GM12892 (cell line): ENCODE measurements at regions not wholly inside any gene's neighbourhood (a gene's known extent, or its start where the extent isn't known, plus 50 kb on each side); places are given as distances from the start of the nearest gene placed in this dataset.

Experiments
- DNase-seq: peaks from one replicate; pipeline ENCODE4 v3.0.0; 2011; ENCODE audit not compliant: insufficient read length
- FAIRE-seq: peaks from 2 replicates; lab custom pipeline; 2011; peaks lifted over from hg19 to GRCh38; lab: Jason Lieb, UNC
- POLR2A ChIP-seq: IDR thresholded peaks from 2 replicates; pipeline ENCODE4 v1.6.1; 2011; ENCODE audit warnings: low read depth, low read length, control low read depth
- POLR2AphosphoS5 ChIP-seq: IDR thresholded peaks from 2 replicates; pipeline ENCODE4 v1.6.1; 2011; ENCODE audit warnings: low read depth, low read length, control low read depth
- TAF1 ChIP-seq: IDR thresholded peaks from 2 replicates; pipeline ENCODE4 v1.6.1; 2011; ENCODE audit warnings: low read depth, mild to moderate bottlenecking, control low read depth, low read length, borderline replicate concordance

GRCh38 chr7:69002416-69002815, 595.9 kb upstream of the AUTS2 start:
- TF ChIP-seq TAF1 (no peak), POLR2AphosphoS5 (no peak), POLR2A (no peak)
- DNase-seq (no peak), FAIRE-seq (no peak)

DNA sequence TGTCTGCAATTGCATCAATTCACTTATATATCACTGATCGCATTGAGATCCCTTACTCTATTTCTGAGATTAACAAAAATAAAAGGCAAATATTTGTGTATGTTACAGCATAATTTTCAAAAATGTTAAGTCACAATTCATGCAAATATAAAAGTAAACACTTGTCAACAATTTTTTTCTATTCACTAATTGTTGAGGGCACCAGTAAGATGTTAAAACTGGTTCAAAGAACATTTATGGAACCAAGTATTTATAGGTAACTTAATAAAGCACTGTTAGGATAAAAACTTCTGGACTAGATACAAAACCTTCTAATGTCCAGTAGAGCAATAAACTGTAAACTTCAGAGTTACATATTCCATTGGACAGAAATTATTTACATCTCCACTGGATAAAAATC, 586.1 kb upstream of the AUTS2 start:
- FAIRE-seq (no peak), DNase-seq (no peak)
- TF ChIP-seq POLR2A, result no peak
- no peak for TF ChIP-seq TAF1
- no peak for TF ChIP-seq POLR2AphosphoS5

DNA sequence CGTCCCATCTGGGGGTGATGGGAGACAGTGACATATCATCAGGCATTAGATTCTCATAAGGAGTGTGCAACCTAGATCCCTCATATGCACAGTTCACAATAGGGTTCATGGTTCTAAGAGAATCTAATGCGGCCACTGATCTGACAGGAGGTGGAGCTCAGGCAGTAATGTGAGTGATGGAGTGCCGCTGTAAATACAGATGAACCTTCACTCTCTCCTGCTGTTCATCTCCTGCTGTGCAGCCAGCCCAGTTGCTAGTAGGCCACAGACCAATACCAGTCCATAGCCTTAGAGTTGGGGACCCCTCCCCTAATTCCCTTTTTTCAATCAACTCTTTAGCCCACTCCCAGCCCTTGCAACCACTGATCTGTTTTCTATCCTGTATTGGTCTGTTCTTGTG, 581.1 kb upstream of the AUTS2 start:
- DNase-seq (no peak), FAIRE-seq (no peak)
- no peak for TF ChIP-seq TAF1
- TF ChIP-seq POLR2AphosphoS5, result no peak
- TF ChIP-seq POLR2A, result no peak

DNA sequence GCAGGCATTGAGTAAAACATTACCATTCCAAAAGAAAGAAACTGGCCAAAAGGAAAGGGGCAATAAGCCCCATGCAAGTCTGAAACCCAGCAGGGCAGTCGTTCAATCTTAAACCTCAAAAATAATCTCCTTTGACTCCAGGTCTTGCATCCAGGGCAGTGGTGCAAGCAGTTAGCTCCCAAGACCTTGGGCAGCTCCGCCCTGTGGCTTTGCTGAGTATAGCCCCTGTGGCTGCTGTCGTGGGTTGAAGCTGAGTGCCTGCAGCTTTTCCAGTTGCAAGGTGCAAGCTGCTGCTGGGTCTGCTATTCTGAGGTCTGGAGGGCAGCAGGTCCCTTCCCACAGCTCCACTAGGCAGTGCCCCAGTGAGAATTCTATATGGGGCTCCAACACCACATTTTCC, 580.1 kb upstream of the AUTS2 start:
- no peak for TF ChIP-seq TAF1
- no peak for TF ChIP-seq POLR2A
- TF ChIP-seq POLR2AphosphoS5, result no peak
- FAIRE-seq (no peak), DNase-seq (no peak)

DNA sequence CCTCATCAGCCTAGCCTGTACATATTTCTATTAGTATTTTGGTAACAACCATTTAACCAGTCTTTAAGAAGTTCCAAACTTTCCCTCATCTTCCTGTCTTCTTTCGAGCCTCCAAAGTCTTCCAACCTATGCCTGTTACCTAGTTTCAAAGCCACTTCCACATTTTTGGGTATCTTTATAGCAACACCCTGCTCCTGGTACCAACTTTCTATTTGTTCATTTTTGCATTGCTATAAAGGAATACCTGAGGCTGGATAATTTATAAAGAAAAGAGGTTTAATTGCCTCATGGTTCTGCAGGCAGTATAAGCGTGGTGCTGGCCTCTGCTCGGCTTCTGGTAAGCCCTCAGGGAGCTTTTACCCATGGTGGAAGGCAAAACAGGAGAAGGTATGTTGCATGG, 578.8 kb upstream of the AUTS2 start:
- DNase-seq, result no peak
- FAIRE-seq, result no peak
- TF ChIP-seq POLR2A (no peak), TAF1 (no peak), POLR2AphosphoS5 (no peak)

- DNase-seq (no peak), FAIRE-seq (no peak)
- TF ChIP-seq POLR2A (no peak), POLR2AphosphoS5 (no peak), TAF1 (no peak)
These were observed 577.7 kb upstream of the AUTS2 start for GRCh38 chr7:69020536-69020935.

DNA sequence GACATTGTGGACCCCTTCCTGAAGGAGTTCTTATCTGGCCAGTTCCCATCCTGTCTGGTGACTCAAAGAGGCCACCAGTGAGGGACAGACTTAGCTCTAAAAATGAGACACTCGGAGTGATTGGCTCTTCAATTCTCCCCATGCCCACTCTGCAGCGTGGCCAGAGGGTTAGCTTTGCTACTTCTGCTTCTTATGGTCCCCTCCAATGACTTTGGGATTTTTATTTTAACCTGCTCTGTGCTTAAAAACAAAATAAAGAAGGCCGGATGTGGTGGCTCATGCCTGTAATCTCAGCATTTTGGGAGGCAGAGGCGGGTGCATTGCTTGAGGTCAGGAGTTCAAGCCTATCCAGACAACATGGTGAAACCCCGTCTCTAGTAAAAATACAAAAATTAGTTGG, 573.0 kb upstream of the AUTS2 start:
- DNase-seq (no peak), FAIRE-seq (no peak)
- no peak for TF ChIP-seq POLR2AphosphoS5
- TF ChIP-seq POLR2A, result no peak
- TF ChIP-seq TAF1, result no peak

GRCh38 chr7:69032848-69033247, 565.4 kb upstream of the AUTS2 start:
- FAIRE-seq (no peak), DNase-seq (no peak)
- TF ChIP-seq POLR2A (no peak), TAF1 (no peak)

GRCh38 chr7:69035826-69036225, 562.4 kb upstream of the AUTS2 start:
- DNase-seq (no peak), FAIRE-seq (no peak)
- TF ChIP-seq POLR2A (no peak), POLR2AphosphoS5 (no peak), TAF1 (no peak)

DNA sequence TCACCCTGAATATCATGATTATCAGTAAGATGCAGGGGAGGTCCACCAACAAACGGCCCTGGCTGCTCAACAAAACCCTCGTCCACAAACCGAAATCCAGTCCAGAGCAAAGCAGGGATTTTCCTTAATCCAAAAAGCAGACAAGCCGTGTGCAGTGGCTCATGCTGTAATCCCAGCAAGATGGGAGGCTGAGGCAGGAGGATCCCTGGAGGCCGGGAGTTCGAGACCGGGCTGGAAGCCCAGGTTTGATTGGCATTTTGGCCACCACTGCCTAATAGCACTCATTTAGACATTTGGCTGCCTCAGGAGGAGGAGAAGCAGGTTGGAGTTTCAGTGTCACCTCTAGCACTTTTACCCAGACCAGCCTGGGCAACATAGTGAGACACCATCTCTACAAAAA, 562.0 kb upstream of the AUTS2 start:
- no peak for DNase-seq
- no peak for FAIRE-seq
- TF ChIP-seq POLR2AphosphoS5 (no peak), TAF1 (no peak), POLR2A (no peak)

DNA sequence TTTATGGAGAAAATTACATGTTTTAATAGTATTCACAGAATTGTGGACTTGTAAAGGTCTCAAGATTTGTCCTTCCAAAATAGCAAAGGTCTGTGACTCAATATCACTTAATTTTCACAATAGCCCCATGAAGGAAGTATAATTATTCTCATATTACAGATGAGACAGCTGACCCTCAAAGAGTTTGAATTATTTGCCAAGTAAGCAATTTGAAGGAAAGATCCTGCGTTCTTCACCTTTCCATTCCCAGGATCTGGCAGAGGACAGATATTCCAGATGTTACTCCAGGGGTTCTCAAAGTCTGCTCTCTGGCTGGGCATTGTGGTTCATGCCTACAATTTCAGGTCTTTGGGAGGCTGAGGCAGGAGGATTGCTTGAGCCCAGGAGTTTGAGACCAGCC, 559.4 kb upstream of the AUTS2 start:
- FAIRE-seq (no peak), DNase-seq (no peak)
- TF ChIP-seq POLR2A (no peak), POLR2AphosphoS5 (no peak), TAF1 (no peak)

DNA sequence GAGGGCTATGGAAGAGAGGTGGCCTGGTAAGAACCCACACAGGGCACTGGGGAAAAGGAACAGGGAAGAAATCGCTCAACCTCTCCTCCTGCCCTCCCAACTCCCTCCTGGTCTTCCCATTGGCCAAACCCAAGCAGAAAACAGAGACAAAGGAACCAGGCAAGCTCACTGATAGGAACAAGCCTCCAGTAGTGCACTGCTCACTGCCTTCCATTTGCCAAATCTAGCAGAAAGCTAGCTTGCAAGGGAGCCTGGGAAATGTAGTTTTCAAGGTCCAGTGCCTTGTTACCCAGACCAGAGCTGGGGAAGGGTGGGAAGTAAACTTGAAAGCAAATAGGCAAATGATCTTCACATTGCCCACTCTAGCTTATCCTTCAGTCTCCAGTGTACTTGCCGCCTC, 556.1 kb upstream of the AUTS2 start:
- TF ChIP-seq POLR2AphosphoS5, result no peak
- no peak for TF ChIP-seq POLR2A
- TF ChIP-seq TAF1, result no peak
- DNase-seq (no peak), FAIRE-seq (no peak)
